Uterus (tissue), 2 donors: ENCODE measurements at regions not wholly inside any gene's neighbourhood (a gene's known extent, or its start where the extent isn't known, plus 50 kb on each side); places are given as distances from the start of the nearest gene placed in this dataset.

ENCODE experiments used
- POLR2A ChIP-seq, 2 donors: fragments of 450-650 bp; IDR thresholded peaks; one replicate each; pipeline ENCODE4 v1.6.1; 2016; ENCODE audit warnings: antibody characterized with exemption in 2 of 2, mild to moderate bottlenecking in 1 of 2, moderate library complexity in 1 of 2
- TF ChIP-seq, protein P1 (sequence below), 4 experiments: fragments of 200-600 bp in 2 of 4; fragments of 450-650 bp in 2 of 4; sonication (generic) in 2 of 4; IDR thresholded peaks; one replicate each; pipeline ENCODE4 v1.5.1; 2016 to 2019; ENCODE audit warnings: antibody characterized with exemption in 4 of 4, mild to moderate bottlenecking in 2 of 4, moderate library complexity in 1 of 4

DNA sequence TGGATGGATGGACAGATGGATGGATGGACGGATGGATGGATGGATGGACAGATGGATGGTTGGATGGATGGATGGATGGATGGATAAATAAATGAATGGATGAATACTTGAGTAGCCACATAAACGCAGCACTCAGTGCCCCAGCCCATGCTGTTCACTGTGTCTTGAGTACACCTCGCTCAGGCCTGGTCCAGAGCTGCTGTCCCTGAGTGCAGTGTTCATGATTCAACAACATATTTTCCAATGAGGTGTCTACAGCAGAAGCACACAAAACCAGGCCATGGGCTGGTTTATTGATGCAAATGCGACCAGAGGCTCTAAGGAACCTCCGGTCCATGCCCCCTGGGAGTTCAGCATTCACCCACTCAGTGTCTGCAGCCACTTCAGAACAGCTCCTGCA, 584.3 kb downstream of the BRD1 start:
- TF ChIP-seq, protein P1, sequence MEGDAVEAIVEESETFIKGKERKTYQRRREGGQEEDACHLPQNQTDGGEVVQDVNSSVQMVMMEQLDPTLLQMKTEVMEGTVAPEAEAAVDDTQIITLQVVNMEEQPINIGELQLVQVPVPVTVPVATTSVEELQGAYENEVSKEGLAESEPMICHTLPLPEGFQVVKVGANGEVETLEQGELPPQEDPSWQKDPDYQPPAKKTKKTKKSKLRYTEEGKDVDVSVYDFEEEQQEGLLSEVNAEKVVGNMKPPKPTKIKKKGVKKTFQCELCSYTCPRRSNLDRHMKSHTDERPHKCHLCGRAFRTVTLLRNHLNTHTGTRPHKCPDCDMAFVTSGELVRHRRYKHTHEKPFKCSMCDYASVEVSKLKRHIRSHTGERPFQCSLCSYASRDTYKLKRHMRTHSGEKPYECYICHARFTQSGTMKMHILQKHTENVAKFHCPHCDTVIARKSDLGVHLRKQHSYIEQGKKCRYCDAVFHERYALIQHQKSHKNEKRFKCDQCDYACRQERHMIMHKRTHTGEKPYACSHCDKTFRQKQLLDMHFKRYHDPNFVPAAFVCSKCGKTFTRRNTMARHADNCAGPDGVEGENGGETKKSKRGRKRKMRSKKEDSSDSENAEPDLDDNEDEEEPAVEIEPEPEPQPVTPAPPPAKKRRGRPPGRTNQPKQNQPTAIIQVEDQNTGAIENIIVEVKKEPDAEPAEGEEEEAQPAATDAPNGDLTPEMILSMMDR (IDR thresholded peaks at IDR 0.05), result no peak
- TF ChIP-seq POLR2A (IDR thresholded peaks at IDR 0.05), result no peak
